Ovary (tissue), 7 donors: ENCODE measurements at regions not wholly inside any gene's neighbourhood (a gene's known extent, or its start where the extent isn't known, plus 50 kb on each side); places are given as distances from the start of the nearest gene placed in this dataset.

Source experiments
- DNase-seq, 5 donors: peaks; one replicate each; pipeline ENCODE4 v3.0.0-alpha.2; 2019 to 2020
- H3K27ac ChIP-seq, 2 donors: fragments of 200-600 bp; one replicate each; pipeline versions ENCODE4 v1.5.1 to v1.8.0; 2019 to 2022
- H3K27me3 ChIP-seq: fragments of 200-600 bp; one replicate; pipeline ENCODE4 v1.8.0; 2022
- H3K36me3 ChIP-seq: fragments of 200-600 bp; sonication (generic); one replicate; pipeline ENCODE4 v1.5.1; 2019
- H3K4me1 ChIP-seq: one replicate; pipeline ENCODE4 v1.8.1; 2013; ENCODE audit warnings: mild to moderate bottlenecking, moderate library complexity; ENCODE audit not compliant: insufficient read depth
- H3K4me3 ChIP-seq: fragments of 200-600 bp; sonication (generic); one replicate; pipeline ENCODE4 v1.5.1; 2017
- H3K9me3 ChIP-seq, 2 donors: fragments of 200-600 bp in 1 of 2; sonication (generic) in 1 of 2; one replicate each; pipeline versions ENCODE4 v1.5.1 to v1.8.1; 2013 to 2019; ENCODE audit warnings: mild to moderate bottlenecking in 1 of 2, moderate library complexity in 1 of 2
- EP300 ChIP-seq: sonication (generic); formaldehyde crosslinking; IDR thresholded peaks from one replicate; pipeline ENCODE4 v1.6.1; 2017; ENCODE audit warnings: antibody characterized with exemption
- POLR2A ChIP-seq: fragments of 450-650 bp; IDR thresholded peaks from one replicate; pipeline ENCODE4 v1.6.1; 2017; ENCODE audit warnings: antibody characterized with exemption, mild to moderate bottlenecking, moderate library complexity
- WGBS, 3 donors: extraction: QIAGEN DNeasy Blood & Tissue Kit in 1 of 3; methylation state at CpG; one replicate each; pipeline versions ENCODE4 v1.1.5 to v1.1.7; 2013 to 2017; 5-methylcytosine and 5-hydroxymethylcytosine counted together
- intact Hi-C, 4 donors: fragments of 100-400 bp; cut with DNase I; formaldehyde crosslinking; loops; one replicate each; pipeline versions ENCODE4 v1.11.0 to v1.15.1; 2022 to 2023
- TF ChIP-seq, protein P1 (sequence below), 3 donors: fragments of 450-650 bp in 2 of 3; fragments of 200-600 bp in 1 of 3; IDR thresholded peaks; one replicate each; pipeline versions ENCODE4 v1.5.1 to v1.8.0; 2016 to 2022; ENCODE audit warnings: antibody characterized with exemption in 3 of 3, mild to moderate bottlenecking in 1 of 3
- donor health status: DM: no; HTN: no; CAD: no; lungs with moderate emphysema.
- donor health status: DM: no; HTN: no; CAD: no.
- donor health status: Bipolar disorder and iron deficiency.
- donor health status: DM: no; HTN: no; CAD: no.
- donor health status: DM: yes; HTN: yes; CAD: no.

DNA sequence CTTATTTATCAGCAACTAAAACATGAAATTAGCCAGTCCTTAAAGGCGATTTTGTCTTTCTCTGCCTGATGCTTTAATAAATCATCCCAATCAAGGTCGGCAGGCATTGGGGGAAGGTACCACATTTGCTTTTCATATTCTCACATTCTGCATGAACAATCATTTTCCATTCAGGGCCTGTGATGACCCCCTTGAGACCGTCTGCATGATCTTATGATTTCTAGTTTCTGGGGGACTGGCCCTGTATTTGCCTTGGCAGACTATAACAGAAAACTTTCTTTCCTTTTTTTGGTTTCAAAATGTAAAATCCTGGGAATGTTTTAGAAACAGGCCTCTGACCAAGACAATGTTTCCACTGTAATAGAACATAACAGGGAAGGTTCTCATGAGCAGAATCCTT, 296.8 kb downstream of the IDS start:
- H3K9me3 ChIP-seq: no peaks in the 10 kb centered on the region
- no peaks in the 10 kb centered on the region for H3K4me1 ChIP-seq
- H3K36me3 ChIP-seq: no peaks in the 10 kb centered on the region
- no peak for DNase-seq
- no peak for TF ChIP-seq POLR2A
- no peak for TF ChIP-seq EP300
- TF ChIP-seq, protein P1, sequence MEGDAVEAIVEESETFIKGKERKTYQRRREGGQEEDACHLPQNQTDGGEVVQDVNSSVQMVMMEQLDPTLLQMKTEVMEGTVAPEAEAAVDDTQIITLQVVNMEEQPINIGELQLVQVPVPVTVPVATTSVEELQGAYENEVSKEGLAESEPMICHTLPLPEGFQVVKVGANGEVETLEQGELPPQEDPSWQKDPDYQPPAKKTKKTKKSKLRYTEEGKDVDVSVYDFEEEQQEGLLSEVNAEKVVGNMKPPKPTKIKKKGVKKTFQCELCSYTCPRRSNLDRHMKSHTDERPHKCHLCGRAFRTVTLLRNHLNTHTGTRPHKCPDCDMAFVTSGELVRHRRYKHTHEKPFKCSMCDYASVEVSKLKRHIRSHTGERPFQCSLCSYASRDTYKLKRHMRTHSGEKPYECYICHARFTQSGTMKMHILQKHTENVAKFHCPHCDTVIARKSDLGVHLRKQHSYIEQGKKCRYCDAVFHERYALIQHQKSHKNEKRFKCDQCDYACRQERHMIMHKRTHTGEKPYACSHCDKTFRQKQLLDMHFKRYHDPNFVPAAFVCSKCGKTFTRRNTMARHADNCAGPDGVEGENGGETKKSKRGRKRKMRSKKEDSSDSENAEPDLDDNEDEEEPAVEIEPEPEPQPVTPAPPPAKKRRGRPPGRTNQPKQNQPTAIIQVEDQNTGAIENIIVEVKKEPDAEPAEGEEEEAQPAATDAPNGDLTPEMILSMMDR (IDR thresholded peaks at IDR 0.05): no peak
- H3K4me3 ChIP-seq: no peak overlapping the region
- no peak overlapping the region for H3K27ac ChIP-seq
- intact Hi-C loops: no loop called here
- 18 to 32% (median 21%) methylated on average over 3 of the region's 3 CpGs for WGBS, 3 donors
- no peaks in the 10 kb centered on the region for H3K27me3 ChIP-seq

DNA sequence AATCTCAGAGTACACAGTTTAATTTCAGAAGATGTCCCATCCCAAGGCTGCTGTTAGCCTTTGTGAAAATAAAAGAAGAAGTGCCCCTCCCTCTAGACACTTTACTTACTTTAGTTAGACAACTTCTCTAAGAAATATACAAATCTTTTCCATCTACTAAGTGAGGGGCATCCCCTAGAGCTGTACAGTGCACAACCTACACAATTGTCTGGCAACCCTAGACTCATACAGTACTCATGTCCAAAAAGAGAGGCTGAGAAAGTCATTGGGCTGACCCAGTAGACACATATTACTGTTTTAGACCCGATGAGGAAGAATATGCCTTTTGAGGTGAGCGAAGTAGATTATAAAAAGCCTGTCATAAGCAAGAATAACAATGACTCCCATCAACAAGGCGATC, 297.6 kb downstream of the IDS start:
- Histone ChIP-seq H3K36me3 (no peaks in the 10 kb centered on the region), H3K4me1 (no peaks in the 10 kb centered on the region), H3K4me3 (no peak overlapping the region), H3K27me3 (no peaks in the 10 kb centered on the region), H3K9me3 (no peaks in the 10 kb centered on the region), H3K27ac (no peak overlapping the region)
- no peak for TF ChIP-seq POLR2A
- TF ChIP-seq, protein P1 (IDR thresholded peaks at IDR 0.05): no peak
- no peak for TF ChIP-seq EP300
- 63 to 77% (median 72%) methylated on average over 3 of the region's 3 CpGs for WGBS, 3 donors
- intact Hi-C loops: no loop called here
- DNase-seq: no peak

DNA sequence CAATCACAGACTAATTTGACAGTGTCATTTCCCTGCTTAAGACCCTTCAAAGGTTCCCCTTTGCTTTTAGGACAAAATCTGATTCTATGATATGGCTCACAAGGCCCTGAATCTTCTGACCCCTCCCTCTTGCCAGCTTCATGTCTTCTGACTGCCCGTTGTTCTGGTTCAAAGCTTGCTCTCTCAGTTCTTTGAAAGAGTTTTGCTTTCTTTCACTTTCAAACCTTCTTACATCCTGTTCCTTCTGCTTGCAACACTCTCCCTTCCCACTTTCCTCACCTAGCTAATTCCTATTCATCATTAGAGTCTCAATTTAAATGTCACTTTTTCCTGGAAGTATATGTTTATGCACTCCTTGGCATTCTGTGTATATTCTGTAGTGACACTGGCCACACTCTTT, 299.2 kb downstream of the IDS start:
- Histone ChIP-seq H3K4me1 (no peaks in the 10 kb centered on the region), H3K27me3 (no peaks in the 10 kb centered on the region), H3K4me3 (no peak overlapping the region), H3K9me3 (no peaks in the 10 kb centered on the region), H3K36me3 (no peaks in the 10 kb centered on the region), H3K27ac (no peak overlapping the region)
- 63 to 68% (median 66%) methylated on average over 1 of the region's 1 CpG for WGBS, 3 donors
- no peak for TF ChIP-seq EP300
- TF ChIP-seq, protein P1 (IDR thresholded peaks at IDR 0.05): no peak
- no peak for DNase-seq
- intact Hi-C loops: no loop called here

DNA sequence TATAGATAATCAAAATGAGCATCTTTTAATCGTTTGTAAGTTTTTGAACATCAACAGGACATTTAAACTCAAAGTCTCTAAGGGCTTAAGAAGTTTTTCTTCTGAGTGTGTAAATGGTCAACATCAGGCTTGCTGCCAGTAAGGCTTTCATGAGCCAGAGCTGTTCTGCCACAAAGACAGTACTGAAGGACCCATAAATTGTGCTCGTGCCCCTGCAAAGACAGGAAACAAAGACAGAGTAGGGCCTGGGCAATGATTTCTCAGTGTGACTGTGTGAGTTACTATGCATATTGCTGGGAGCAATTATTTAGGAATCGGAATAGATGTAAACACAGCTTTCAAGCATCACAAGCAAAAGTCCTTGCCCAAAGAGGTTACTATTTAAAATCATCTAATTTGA, 300.0 kb downstream of the IDS start:
- no peak for TF ChIP-seq EP300
- TF ChIP-seq, protein P1 (IDR thresholded peaks at IDR 0.05): no peak
- no peak for TF ChIP-seq POLR2A
- DNase-seq: no peak
- Histone ChIP-seq H3K36me3 (no peaks in the 10 kb centered on the region), H3K27ac (no peak overlapping the region), H3K27me3 (no peaks in the 10 kb centered on the region), H3K4me1 (no peaks in the 10 kb centered on the region), H3K9me3 (no peaks in the 10 kb centered on the region), H3K4me3 (no peak overlapping the region)
- WGBS, 3 donors: 20 to 40% (median 32%) methylated on average over 3 of the region's 3 CpGs
- intact Hi-C loops: no loop called here

DNA sequence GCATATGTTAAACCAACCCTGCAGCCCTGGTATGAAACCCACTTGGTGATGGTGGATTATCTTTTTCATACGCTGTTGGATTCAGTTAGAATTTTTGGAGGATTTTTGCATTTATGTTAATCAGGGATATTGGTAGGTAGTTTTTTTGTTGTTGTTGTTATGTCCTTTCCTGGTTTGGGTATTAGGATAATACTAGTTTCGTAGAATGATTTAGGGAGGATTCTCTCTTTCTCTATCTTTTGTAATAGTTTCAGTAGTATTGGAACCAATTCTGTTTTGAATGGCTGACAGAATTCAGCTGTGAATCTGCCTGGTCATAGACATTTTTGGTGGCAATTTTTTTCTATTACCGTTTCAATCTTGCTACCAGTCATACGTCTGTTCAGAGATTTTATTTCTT, 305.4 kb downstream of the IDS start:
- WGBS, 3 donors: 79 to 82% (median 80%) methylated on average over 4 of the region's 4 CpGs

More for the DNA sequence above, 305.4 kb downstream of the IDS start:
- Histone ChIP-seq H3K36me3 (no peaks in the 10 kb centered on the region), H3K4me3 (no peak overlapping the region), H3K4me1 (no peaks in the 10 kb centered on the region), H3K27me3 (no peaks in the 10 kb centered on the region), H3K9me3 (no peaks in the 10 kb centered on the region), H3K27ac (no peak overlapping the region)
- intact Hi-C loops: no loop called here
- no peak for DNase-seq
- TF ChIP-seq, protein P1 (IDR thresholded peaks at IDR 0.05): no peak
- no peak for TF ChIP-seq POLR2A
